ENCODE measurements at regions not wholly inside any gene's neighbourhood (a gene's known extent, or its start where the extent isn't known, plus 50 kb on each side); places are given as distances from the start of the nearest gene placed in this dataset.

GRCh38 chr9:673966-674526 lies 167.5 kb upstream of the DMRT1 start:
- no peak for DNase-seq

DNA sequence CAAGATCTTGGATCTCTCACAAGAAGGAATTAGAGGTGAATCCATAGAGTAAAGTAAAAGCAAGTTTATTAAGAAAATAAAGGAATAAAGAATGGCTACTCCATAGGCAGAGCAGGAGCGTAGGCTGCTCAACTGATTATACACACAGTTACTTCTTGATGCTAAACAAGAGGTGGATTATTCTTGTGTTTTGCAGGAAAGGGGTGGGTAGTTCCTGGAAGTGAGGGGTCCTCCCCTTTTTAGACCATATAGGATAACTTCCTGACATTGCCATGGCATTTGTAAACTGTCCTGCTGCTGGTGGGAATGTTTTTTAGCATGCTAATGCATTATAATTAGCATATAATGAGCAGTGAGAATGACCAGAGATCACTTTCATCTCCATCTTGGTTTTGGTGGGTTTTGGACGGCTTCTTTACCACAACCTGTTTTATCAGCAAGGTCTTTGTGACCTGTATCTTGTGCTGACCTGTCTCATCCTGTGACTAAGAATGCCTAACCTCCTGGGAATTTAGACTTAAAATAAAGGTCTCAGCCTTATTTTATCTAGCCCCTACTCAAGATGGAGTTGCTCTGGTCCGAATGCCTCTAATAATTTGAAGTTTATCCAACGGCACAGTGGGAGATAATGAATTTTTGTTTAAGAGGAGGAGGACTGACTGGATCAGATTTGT lies 165.7 kb upstream of the DMRT1 start:
- DNase-seq = no peak

GRCh38 chr9:676780-677438 lies 164.6 kb upstream of the DMRT1 start:
- DNase-seq = no peak

GRCh38 chr9:677461-678097 lies 163.9 kb upstream of the DMRT1 start:
- DNase-seq = no peak

DNA sequence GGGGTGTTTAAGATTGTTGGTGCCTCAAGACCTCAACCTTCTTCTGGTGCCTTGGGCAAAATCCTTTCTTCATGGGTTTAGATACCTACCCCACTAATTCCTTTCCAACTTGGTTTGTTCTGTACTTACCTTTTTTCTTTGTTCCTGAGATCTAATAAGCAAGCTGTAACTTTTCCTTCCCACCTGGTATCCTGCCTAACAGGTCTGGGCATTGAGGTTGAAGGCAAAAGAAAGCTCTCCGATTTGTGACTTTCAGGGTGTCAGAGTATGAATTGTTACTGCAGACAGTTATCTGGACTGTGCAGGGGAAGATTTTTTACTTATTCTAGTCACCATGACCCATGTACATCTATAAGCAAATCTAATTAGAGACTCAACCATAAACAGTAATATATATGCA lies 162.6 kb upstream of the DMRT1 start:
- DNase-seq = no peak

- DNase-seq = no peak
Measured at GRCh38 chr9:679462-679861, 162.0 kb upstream of the DMRT1 start.

DNA sequence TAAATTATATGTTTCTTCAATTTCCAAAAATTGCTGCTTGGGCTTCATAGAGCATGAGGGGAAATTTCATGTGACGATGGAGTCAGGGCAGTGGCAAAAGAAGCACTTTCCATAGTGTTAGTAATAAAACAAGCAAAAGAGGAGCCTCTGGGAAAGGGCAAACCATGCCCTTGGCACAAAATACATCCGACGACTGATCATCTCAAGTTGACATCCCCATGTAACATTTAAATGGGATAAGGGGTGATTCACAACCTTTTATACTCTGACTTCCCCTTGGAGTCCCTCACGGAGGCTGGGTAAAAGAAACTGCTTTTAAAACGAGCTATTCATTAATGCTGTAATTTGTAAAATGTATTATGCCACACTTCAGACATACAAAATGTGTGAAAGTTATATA lies 161.4 kb upstream of the DMRT1 start:
- no peak for DNase-seq

DNA sequence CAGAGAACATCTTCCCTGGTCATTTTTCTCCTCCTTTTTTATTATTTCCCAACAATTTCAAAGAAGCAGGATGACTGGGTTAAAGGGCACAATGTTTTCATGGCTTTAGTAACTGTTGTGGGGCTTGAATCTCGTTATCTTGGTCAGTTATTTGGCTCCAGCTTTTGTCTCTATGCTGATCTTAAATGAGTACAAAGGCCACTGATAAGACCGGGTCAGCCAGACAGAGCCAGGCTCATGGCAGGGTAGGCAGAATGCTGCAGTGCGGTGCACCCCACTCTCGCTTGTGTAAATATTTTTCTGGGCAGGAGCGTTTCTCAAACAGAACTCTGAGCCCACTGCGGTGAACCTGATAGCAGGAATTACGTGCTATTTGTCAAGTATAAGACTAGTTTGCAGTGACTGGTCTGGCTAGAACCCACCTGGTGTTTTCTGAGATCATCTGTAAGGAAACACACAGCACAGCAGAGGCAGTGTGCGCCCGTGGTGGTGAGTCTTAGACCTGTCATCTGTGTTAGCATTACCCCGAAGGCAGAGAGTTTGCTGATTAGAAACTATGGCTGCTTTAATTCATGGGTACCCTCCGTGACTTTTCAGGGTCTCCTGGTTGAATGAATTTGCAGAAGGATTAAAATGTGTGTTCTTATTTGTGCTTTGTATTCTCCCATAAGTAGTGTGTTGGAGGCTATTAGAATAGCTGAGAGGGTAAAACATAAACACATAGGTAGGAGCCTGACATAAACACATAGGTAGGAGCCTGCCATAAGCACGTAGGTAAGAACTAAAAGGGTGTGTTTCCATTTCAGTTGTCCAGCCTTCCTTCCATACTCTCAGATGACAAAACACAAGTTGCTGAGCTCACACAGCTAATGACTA lies 158.6 kb upstream of the DMRT1 start:
- DNase-seq = no peak

DNA sequence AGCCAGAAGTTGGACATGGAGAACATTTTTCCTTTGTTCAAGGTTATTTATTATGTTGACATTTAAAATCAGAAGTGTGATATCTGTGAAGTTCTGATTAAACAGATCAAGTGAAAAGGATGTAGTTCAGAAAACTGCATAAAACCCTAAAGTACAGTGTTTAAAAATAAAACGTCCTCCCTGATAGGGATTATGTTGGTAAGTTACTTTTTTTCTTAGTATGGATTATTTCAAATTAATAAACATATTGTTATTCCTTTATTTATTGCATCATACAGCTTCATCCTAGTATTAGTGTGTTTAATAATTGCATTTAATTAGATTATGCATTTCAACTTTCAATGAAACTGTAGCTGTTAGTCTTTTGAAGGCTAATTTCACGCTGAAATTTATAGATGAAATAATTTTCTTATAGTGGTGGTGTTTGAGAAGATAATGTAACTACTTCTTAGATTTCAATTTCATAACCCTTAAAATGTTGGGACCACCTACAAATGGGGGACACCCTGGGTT lies 157.9 kb upstream of the DMRT1 start:
- DNase-seq = no peak

DNA sequence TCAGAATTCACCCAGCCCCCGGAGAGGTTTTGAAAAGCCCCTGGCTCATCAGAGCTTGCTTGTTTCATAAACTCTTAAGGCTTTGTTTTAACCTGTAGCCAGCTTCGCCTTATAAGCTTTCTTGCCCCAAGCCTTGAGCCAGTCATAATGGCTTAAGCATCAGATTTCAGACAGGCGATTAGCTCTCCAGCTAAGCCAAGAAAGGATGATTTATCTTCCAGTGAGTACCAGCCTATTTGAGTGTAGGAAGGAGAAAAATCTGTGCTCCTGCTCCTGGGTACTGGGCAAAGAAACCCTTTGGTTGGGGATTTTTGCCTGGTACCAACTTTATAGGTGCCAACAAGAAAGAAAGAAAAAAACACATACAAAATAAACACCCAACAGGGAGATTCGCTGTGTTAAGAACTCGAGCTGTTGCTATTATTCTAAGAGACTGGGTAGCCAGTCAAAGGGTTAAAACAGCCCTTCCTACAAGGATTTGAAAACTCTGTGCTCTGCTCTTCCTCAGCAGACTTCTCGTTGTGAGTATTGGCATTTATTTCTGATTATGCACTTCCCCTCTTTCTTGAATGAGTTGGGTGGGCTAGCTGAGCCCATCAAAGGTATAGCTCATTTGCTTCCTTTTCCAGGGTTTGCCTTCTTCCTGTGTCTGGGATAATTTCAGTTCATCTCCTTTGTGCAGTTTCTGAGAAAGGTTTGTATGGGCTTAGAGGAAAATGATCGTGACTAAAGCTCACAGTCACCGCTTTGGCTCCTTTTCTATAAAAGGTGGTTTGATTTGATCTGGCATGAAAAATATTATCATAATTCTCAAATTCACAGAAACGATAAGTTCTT lies 157.2 kb upstream of the DMRT1 start:
- DNase-seq = peak; percentile 64

DNA sequence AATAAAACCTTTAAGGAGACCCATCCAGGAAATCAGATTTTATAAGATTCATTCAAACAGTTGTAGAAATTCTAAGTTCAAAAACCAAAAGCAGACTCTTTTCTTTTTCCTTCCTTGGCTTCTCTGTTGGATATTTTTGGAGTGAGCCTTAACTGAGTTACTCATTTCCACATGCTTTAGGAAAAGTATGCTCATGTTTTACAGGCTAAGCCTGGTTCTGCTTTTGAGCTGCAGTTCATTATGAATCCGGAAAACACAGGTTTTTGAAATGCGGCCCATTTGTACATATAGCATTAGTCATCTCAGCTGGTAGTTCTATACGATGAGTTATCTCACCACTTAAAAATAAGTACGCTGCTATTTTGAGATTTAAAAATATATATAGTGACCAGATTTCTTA lies 156.6 kb upstream of the DMRT1 start:
- DNase-seq = peak; percentile 92

- DNase-seq = peak; percentile 31
Measured at GRCh38 chr9:686321-686813, 155.1 kb upstream of the DMRT1 start.

- no peak for DNase-seq
Measured at GRCh38 chr9:687034-687785, 154.3 kb upstream of the DMRT1 start.

DNA sequence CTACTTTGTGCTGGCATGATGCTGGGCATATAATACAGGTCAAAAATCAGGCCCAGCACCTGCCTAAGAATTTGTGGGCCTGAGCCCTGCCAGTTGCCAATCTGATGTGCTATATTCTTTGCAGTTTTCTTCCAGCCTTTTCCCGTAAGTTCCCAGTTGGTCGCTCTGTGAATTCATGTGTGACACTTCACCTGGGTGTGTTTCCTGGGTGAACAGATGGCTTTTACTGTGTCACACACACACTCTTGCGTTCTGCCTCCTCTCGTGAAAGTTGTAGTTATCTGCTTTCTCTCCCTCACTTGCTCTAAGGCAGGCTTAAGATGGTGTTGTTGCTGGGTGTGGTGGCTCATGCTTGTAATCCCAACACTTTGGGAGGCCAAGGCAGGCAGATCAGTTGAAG lies 153.5 kb upstream of the DMRT1 start:
- no peak for DNase-seq

DNA sequence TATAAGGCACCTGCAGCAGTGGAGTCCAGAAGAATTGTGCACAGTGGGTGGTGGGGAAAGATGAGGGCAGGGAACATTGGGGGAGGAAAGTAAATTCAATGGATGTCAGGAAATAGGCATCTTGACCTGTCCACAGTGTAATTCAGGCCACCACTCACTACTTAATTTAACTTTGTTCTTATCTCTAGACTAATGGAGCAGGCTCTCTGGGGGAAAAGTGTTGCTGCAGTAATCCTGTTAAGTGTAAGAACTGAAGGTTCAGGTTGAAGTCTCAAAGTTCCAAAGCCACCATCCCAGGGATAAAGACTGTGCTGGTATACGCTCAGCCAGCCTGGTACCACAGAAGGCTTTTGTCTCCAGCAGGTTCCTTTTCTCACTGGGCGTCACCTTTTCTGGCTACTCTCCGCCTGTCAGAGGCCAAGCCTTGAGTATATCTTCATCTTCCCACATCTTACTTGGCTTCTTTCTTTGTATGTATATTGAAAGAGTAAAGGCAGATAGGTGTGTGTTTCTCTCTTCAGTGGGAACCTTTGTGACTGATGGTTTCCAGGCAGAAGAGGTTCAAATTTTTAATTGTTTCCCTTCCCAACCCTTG lies 150.9 kb upstream of the DMRT1 start:
- no peak for DNase-seq

- DNase-seq = no peak
Measured at GRCh38 chr9:691825-692400, 149.6 kb upstream of the DMRT1 start.

- no peak for DNase-seq
Measured at GRCh38 chr9:692636-693129, 148.8 kb upstream of the DMRT1 start.

GRCh38 chr9:693201-694091 lies 148.1 kb upstream of the DMRT1 start:
- DNase-seq = peak; percentile 76

- no peak for DNase-seq
Measured at GRCh38 chr9:694092-694402, 147.4 kb upstream of the DMRT1 start.

All from fibroblast of skin of scalp (primary cell).